ENCODE measurements at regions not wholly inside any gene's neighbourhood (a gene's known extent, or its start where the extent isn't known, plus 50 kb on each side); places are given as distances from the start of the nearest gene placed in this dataset.

DNA sequence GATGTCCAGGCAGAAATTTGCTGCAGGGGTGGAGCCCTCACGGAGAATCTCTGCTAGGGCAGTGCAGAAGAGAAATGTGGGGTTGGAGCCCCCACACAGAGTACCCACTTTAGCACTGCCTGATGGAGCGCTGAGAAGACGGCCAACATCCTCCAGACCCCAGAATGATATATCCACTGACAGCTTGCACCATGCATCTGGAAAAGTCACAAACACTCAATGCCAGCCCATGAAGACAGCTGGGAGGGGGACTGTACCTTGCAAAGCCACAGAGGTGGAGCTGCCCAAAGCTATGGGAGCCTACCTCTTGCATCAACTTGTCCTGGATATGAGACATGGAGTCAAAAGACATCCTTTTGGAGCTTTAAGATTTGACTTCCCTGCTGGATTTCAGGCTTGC is 426.3 kb upstream of the FAM174A start:
- Histone ChIP-seq H2BK120ac (replicated peaks; ENCODE audit: low read depth, low read length) (no peak overlapping the region), H3K9me3 (ENCODE audit: insufficient read depth in 2 of 2, low read depth in 1 of 2, low read length in 1 of 2) (peaks cover 8 to 13% of the 10 kb centered on the region in 2 experiments; a peak in 3 of 4 replicates), H2AK5ac (ENCODE audit: low read depth, low read length) (no peak overlapping the region), H3K4me3 (ENCODE audit: extremely low read depth in 1 of 4, insufficient read depth in 2 of 4, low read depth in 3 of 4, low read length in 4 of 4) (no peak overlapping the region), H4K5ac (ENCODE audit: insufficient read length, low read depth, low read length) (no peak overlapping the region), H3K36me3 (ENCODE audit: control insufficient read depth in 2 of 4, insufficient read depth in 4 of 4, low read length in 3 of 4) (no peaks in the 10 kb centered on the region), H3K79me1 (ENCODE audit: low read depth, low read length) (no peaks in the 10 kb centered on the region), H2BK5ac (ENCODE audit: low read depth, low read length) (no peak overlapping the region), H3K79me2 (ENCODE audit: control insufficient read depth in 1 of 2, insufficient read depth in 2 of 2, low read length in 2 of 2) (no peaks in the 10 kb centered on the region), H3K9ac (replicated peaks in 1 of 4; ENCODE audit: extremely low read depth in 1 of 4, low read depth in 3 of 4, low read length in 3 of 4) (no peak overlapping the region), H3K27ac (ENCODE audit: low read depth, low read length) (no peak overlapping the region), H3K18ac (ENCODE audit: extremely low read depth, low read length) (no peak overlapping the region), H3K4me2 (ENCODE audit: insufficient read depth in 1 of 2, low read depth in 2 of 2, low read length in 2 of 2) (no peak overlapping the region), H2BK15ac (ENCODE audit: low read length) (no peak overlapping the region), H3K4ac (replicated peaks; ENCODE audit: insufficient read length, low read depth, low read length) (no peak overlapping the region), H4K8ac (ENCODE audit: extremely low read depth, insufficient read depth, low read length) (no peak overlapping the region), H3K23ac (ENCODE audit: insufficient read length) (no peak overlapping the region), H3K14ac (ENCODE audit: insufficient read length) (no peak overlapping the region), H3K4me1 (replicated peaks in 1 of 4; ENCODE audit: control insufficient read depth in 3 of 4, insufficient read depth in 4 of 4, low read length in 3 of 4) (no peaks in the 10 kb centered on the region), H3K56ac (replicated peaks; ENCODE audit: insufficient read length, low read depth, low read length) (no peak overlapping the region), H3K23me2 (ENCODE audit: low read depth, low read length) (no peaks in the 10 kb centered on the region), H4K20me1 (replicated peaks in 1 of 2; ENCODE audit: control insufficient read depth in 1 of 2, insufficient read depth in 2 of 2, low read length in 2 of 2) (no peaks in the 10 kb centered on the region), H4K91ac (replicated peaks; ENCODE audit: insufficient read length, low read length) (no peak overlapping the region), H2BK20ac (ENCODE audit: low read length) (no peak overlapping the region), H2AFZ (ENCODE audit: low read length) (no peak overlapping the region), H2BK12ac (ENCODE audit: low read depth, low read length) (no peak overlapping the region), H3K27me3 (replicated peaks in 1 of 4; ENCODE audit: control insufficient read depth in 3 of 4, extremely low read depth in 1 of 4, insufficient read depth in 3 of 4, low read length in 3 of 4) (no peaks in the 10 kb centered on the region)
- ChIA-PET CTCF (ENCODE audit: partially characterized antibody) (no interaction called here), POLR2A (ENCODE audit: partially characterized antibody) (no interaction called here)
- WGBS, 2 experiments (ENCODE audit: extremely low coverage in 1 of 2, insufficient coverage in 1 of 2, insufficient read length in 1 of 2, insufficient replicate concordance in 2 of 2, low coverage in 1 of 2, low lambda C conversion rate in 2 of 2, missing lambda C conversion rate in 1 of 2), result 90% methylated on average over 3 of the region's 3 CpGs; no CpG with 5 or more reads in 1 of the 2 experiments
- FAIRE-seq (no peak), DNase-seq (ENCODE audit: low read depth in 1 of 2, low spot score in 2 of 2) (no peak)
- TF ChIP-seq SP4 (IDR thresholded peaks at IDR 0.05; ENCODE audit: low read length) (no peak), HDAC6 (IDR thresholded peaks at IDR 0.05; ENCODE audit: low read depth, low read length) (no peak), TAF1 (IDR thresholded peaks at IDR 0.05; ENCODE audit: low read depth, low read length) (no peak), KDM5A (IDR thresholded peaks at IDR 0.05; ENCODE audit: low read length) (no peak), JUN (IDR thresholded peaks at IDR 0.05; ENCODE audit: low read depth, low read length) (no peak), BRCA1 (IDR thresholded peaks at IDR 0.05; ENCODE audit: low read depth, low read length) (no peak), KDM4A (IDR thresholded peaks at IDR 0.05; ENCODE audit: low read depth, low read length, severe bottlenecking) (no peak), GABPA (IDR thresholded peaks at IDR 0.05; ENCODE audit: borderline replicate concordance, insufficient read depth, low read length) (no peak), NRF1 (IDR thresholded peaks at IDR 0.05; ENCODE audit: low read depth, low read length) (no peak), CREB1 (IDR thresholded peaks at IDR 0.05) (no peak), FOSL1 (IDR thresholded peaks at IDR 0.05; ENCODE audit: insufficient read depth, low read depth, low read length) (no peak), SP2 (IDR thresholded peaks at IDR 0.05; ENCODE audit: low read length) (no peak), EGR1 (IDR thresholded peaks at IDR 0.05; ENCODE audit: borderline replicate concordance, low read depth, low read length) (no peak), SIX5 (IDR thresholded peaks at IDR 0.05; ENCODE audit: low read depth, low read length) (no peak), TEAD4 (IDR thresholded peaks at IDR 0.05; ENCODE audit: low read depth, low read length) (no peak)
- TF ChIP-seq, protein P1, sequence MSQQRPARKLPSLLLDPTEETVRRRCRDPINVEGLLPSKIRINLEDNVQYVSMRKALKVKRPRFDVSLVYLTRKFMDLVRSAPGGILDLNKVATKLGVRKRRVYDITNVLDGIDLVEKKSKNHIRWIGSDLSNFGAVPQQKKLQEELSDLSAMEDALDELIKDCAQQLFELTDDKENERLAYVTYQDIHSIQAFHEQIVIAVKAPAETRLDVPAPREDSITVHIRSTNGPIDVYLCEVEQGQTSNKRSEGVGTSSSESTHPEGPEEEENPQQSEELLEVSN (IDR thresholded peaks at IDR 0.05), result no peak

All from H1 (cell line).